ENCODE measurements at regions not wholly inside any gene's neighbourhood (a gene's known extent, or its start where the extent isn't known, plus 50 kb on each side); places are given as distances from the start of the nearest gene placed in this dataset.

- TF ChIP-seq CTCF (conservative IDR thresholded peaks at IDR 0.05 in 1 of 2, IDR thresholded peaks at IDR 0.05 in 1 of 2; ENCODE audit: extremely low read depth in 1 of 2, insufficient read depth in 1 of 2, low read depth in 1 of 2, low read length in 2 of 2), result no peak
- TF ChIP-seq EZH2 (IDR thresholded peaks at IDR 0.05; ENCODE audit: borderline replicate concordance, low read length), result no peak
These were observed 328.8 kb upstream of the BTBD3 start for GRCh38 chr20:11588875-11589274.

All from mammary epithelial cell (primary cell).